SK-N-SH treated with all-trans-retinoic acid at 6 μM for 48 hours (cell line): ENCODE measurements at regions not wholly inside any gene's neighbourhood (a gene's known extent, or its start where the extent isn't known, plus 50 kb on each side); places are given as distances from the start of the nearest gene placed in this dataset.

Experiments
- ESRRG ChIP-seq: fragments of 250-450 bp; sonication (Bioruptor Pico); IDR thresholded peaks from 2 replicates; pipeline ENCODE4 v1.6.1; 2021; ENCODE audit warnings: mild to moderate bottlenecking
- ZFP30 ChIP-seq: fragments of 450-650 bp; formaldehyde crosslinking; IDR thresholded peaks from 2 replicates; pipeline ENCODE4 v1.5.0; 2022; ENCODE audit warnings: mild to moderate bottlenecking, moderate library complexity
- ZNF8 ChIP-seq: fragments of 450-650 bp; formaldehyde crosslinking; IDR thresholded peaks from 2 replicates; pipeline ENCODE4 v1.5.0; 2020; ENCODE audit warnings: mild to moderate bottlenecking, moderate library complexity
- TF ChIP-seq, protein P1 (sequence below): fragments of 250-450 bp; sonication (Bioruptor Pico); IDR thresholded peaks from 2 replicates; pipeline ENCODE4 v1.8.0; 2020; ENCODE audit warnings: mild to moderate bottlenecking, moderate library complexity, borderline replicate concordance

DNA sequence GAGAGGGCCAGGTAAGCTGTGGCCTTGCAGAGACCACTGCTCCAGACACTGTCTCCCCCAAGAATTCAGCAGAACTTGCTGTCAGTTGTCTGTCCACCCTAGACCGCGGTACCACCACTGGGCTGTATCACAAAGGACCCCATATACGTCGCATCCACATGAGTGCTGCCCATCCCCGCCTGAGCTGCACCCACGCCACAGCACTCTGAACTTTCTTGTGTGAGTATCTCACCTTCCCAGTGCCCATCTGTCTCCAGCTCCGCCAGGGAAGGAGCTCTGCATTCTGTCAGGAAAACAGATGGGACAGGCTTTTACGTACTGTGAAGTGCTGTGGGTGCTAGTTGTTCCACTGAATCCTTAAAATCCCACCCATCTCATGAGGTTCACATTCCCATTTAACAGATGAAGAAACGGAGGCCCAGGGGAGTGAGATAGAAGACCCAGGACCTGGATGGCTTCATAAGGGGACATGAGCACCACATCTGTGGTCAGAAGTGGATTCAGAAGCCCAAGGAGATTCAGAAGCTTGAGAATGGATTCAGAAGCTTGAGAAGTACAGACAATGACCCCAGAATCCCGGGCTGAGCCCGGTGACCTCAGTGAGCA, 102.5 kb upstream of the ZMIZ1 start:
- TF ChIP-seq ZNF8: no peak
- no peak for TF ChIP-seq ESRRG
- TF ChIP-seq ZFP30 (CRISPR knock-in tag): no peak
- TF ChIP-seq, protein P1, sequence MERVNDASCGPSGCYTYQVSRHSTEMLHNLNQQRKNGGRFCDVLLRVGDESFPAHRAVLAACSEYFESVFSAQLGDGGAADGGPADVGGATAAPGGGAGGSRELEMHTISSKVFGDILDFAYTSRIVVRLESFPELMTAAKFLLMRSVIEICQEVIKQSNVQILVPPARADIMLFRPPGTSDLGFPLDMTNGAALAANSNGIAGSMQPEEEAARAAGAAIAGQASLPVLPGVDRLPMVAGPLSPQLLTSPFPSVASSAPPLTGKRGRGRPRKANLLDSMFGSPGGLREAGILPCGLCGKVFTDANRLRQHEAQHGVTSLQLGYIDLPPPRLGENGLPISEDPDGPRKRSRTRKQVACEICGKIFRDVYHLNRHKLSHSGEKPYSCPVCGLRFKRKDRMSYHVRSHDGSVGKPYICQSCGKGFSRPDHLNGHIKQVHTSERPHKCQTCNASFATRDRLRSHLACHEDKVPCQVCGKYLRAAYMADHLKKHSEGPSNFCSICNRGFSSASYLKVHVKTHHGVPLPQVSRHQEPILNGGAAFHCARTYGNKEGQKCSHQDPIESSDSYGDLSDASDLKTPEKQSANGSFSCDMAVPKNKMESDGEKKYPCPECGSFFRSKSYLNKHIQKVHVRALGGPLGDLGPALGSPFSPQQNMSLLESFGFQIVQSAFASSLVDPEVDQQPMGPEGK (CRISPR knock-in tag): no peak
